DMS53 treated with DMSO at 0.1 percent for 48 hours (cell line): ENCODE measurements at regions not wholly inside any gene's neighbourhood (a gene's known extent, or its start where the extent isn't known, plus 50 kb on each side); places are given as distances from the start of the nearest gene placed in this dataset.

ENCODE experiments used
- DNase-seq: peaks from one replicate; lab custom pipeline; 2025; ENCODE audit not compliant: unreplicated experiment; lab: John Stamatoyannopoulos, UW

GRCh38 chr10:128312250-128312649 is 186.0 kb upstream of the MKI67 start:
- DNase-seq, result no peak

GRCh38 chr10:128314686-128315085 is 188.5 kb upstream of the MKI67 start:
- DNase-seq, result no peak

- DNase-seq, result no peak
Measured at GRCh38 chr10:128316121-128316726, 190.0 kb upstream of the MKI67 start.

GRCh38 chr10:128316925-128317324 is 190.7 kb upstream of the MKI67 start:
- no peak for DNase-seq

- DNase-seq, result no peak
Measured at GRCh38 chr10:128318366-128318765, 192.1 kb upstream of the MKI67 start.

GRCh38 chr10:128318913-128319312 is 192.7 kb upstream of the MKI67 start:
- DNase-seq, result no peak

- DNase-seq, result no peak
Measured at GRCh38 chr10:128322106-128322505, 195.9 kb upstream of the MKI67 start.

GRCh38 chr10:128322950-128323349 is 196.7 kb upstream of the MKI67 start:
- DNase-seq, result no peak

GRCh38 chr10:128324058-128324827 is 198.0 kb upstream of the MKI67 start:
- no peak for DNase-seq

- DNase-seq, result no peak
Measured at GRCh38 chr10:128325788-128326187, 199.6 kb upstream of the MKI67 start.

- DNase-seq, result no peak
Measured at GRCh38 chr10:128326251-128326650, 200.0 kb upstream of the MKI67 start.

- no peak for DNase-seq
Measured at GRCh38 chr10:128326851-128327250, 200.6 kb upstream of the MKI67 start.

- DNase-seq, result no peak
Measured at GRCh38 chr10:128336401-128336800, 210.2 kb upstream of the MKI67 start.

- DNase-seq, result no peak
Measured at GRCh38 chr10:128337860-128338378, 211.7 kb upstream of the MKI67 start.

GRCh38 chr10:128338951-128339350 is 212.7 kb upstream of the MKI67 start:
- no peak for DNase-seq

- no peak for DNase-seq
Measured at GRCh38 chr10:128339753-128340152, 213.5 kb upstream of the MKI67 start.

- DNase-seq, result no peak
Measured at GRCh38 chr10:128345353-128345752, 219.1 kb upstream of the MKI67 start.

- no peak for DNase-seq
Measured at GRCh38 chr10:128360783-128361182, 234.6 kb upstream of the MKI67 start.

- no peak for DNase-seq
Measured at GRCh38 chr10:128361487-128361886, 235.3 kb upstream of the MKI67 start.

GRCh38 chr10:128362514-128362913 is 236.3 kb upstream of the MKI67 start:
- no peak for DNase-seq

- no peak for DNase-seq
Measured at GRCh38 chr10:128364631-128365030, 238.4 kb upstream of the MKI67 start.

- no peak for DNase-seq
Measured at GRCh38 chr10:128365156-128365725, 239.0 kb upstream of the MKI67 start.
